WTC11 (cell line): ENCODE measurements at regions not wholly inside any gene's neighbourhood (a gene's known extent, or its start where the extent isn't known, plus 50 kb on each side); places are given as distances from the start of the nearest gene placed in this dataset.
A peak's percentile ranks its signal among the peaks of the same experiment; 100 is the strongest.

Experiments
- ATAC-seq: fragments of 200-7000 bp; cut with Tn5 transposase; 2 replicates; pipeline ENCODE4 v1.10.0; 2021; ENCODE audit warnings: mild to moderate bottlenecking, moderate library complexity
- CTCF ChIA-PET: fragments of 300-600 bp; sonication (Branson Sonifier 250); formaldehyde crosslinking; loops from one replicate; lab custom pipeline; 2021; ENCODE audit warnings: antibody characterized with exemption; lab: Charles Lee
- POLR2A ChIA-PET: fragments of 350-600 bp; sonication (Branson Sonifier 250); formaldehyde crosslinking; loops from one replicate; lab custom pipeline; 2021; ENCODE audit warnings: antibody characterized with exemption; lab: Charles Lee
- DNase-seq: peaks from one replicate; pipeline ENCODE4 v3.0.0; 2021; ENCODE audit warnings: low spot score
- H3K27ac Mint-ChIP-seq: 2 replicates; pipeline ENCODE4 v1.8.0; 2021; ENCODE audit warnings: mixed read lengths
- H3K27me3 Mint-ChIP-seq: 2 replicates; pipeline ENCODE4 v1.8.0; 2021; ENCODE audit warnings: low read depth, mild to moderate bottlenecking, moderate library complexity, mixed read lengths
- H3K36me3 Mint-ChIP-seq: 2 replicates; pipeline ENCODE4 v1.8.0; 2021; ENCODE audit warnings: mixed read lengths
- H3K4me1 Mint-ChIP-seq: 2 replicates; pipeline ENCODE4 v1.8.0; 2022; ENCODE audit warnings: mixed read lengths
- H3K4me3 Mint-ChIP-seq: 2 replicates; pipeline ENCODE4 v1.8.0; 2021; ENCODE audit warnings: mild to moderate bottlenecking, moderate library complexity, mixed read lengths
- H3K9me3 Mint-ChIP-seq: 2 replicates; pipeline ENCODE4 v1.8.0; 2021; ENCODE audit warnings: mixed read lengths
- ATF1 ChIP-seq: sonication (generic); formaldehyde crosslinking; IDR thresholded peaks from 2 replicates; pipeline ENCODE4 v1.8.1; 2023; ENCODE audit warnings: mild to moderate bottlenecking, moderate library complexity, missing genetic modification reagents
- ATF3 ChIP-seq: sonication (generic); formaldehyde crosslinking; conservative IDR thresholded peaks from 2 replicates; pipeline ENCODE4 v1.8.1; 2022; ENCODE audit warnings: mild to moderate bottlenecking, missing genetic modification reagents
- CREM ChIP-seq: sonication (generic); formaldehyde crosslinking; IDR thresholded peaks from 2 replicates; pipeline ENCODE4 v1.8.1; 2022; ENCODE audit warnings: mild to moderate bottlenecking, missing genetic modification reagents, moderate library complexity
- E2F5 ChIP-seq: sonication (generic); formaldehyde crosslinking; IDR thresholded peaks from 2 replicates; pipeline ENCODE4 v1.8.1; 2022; ENCODE audit warnings: mild to moderate bottlenecking, moderate library complexity, missing genetic modification reagents
- FOXP1 ChIP-seq: sonication (generic); formaldehyde crosslinking; IDR thresholded peaks from 2 replicates; pipeline ENCODE4 v1.8.0; 2022; ENCODE audit warnings: missing genetic modification reagents, mild to moderate bottlenecking, moderate library complexity, borderline replicate concordance
- JUN ChIP-seq: sonication (generic); formaldehyde crosslinking; IDR thresholded peaks from 2 replicates; pipeline ENCODE4 v1.8.0; 2023; ENCODE audit warnings: mild to moderate bottlenecking, missing genetic modification reagents
- KAT7 ChIP-seq: sonication (generic); formaldehyde crosslinking; IDR thresholded peaks from 2 replicates; pipeline ENCODE4 v1.8.1; 2023; ENCODE audit warnings: missing genetic modification reagents, mild to moderate bottlenecking, borderline replicate concordance
- NFE2L1 ChIP-seq: sonication (generic); formaldehyde crosslinking; IDR thresholded peaks from 2 replicates; pipeline ENCODE4 v1.8.1; 2023; ENCODE audit warnings: missing genetic modification reagents
- NR3C1 ChIP-seq: sonication (generic); formaldehyde crosslinking; conservative IDR thresholded peaks from 2 replicates; pipeline ENCODE4 v1.8.1; 2023; ENCODE audit warnings: low read depth, mild to moderate bottlenecking, missing genetic modification reagents
- SMAD4 ChIP-seq: sonication (generic); formaldehyde crosslinking; IDR thresholded peaks from 2 replicates; pipeline ENCODE4 v1.8.0; 2022; ENCODE audit warnings: mild to moderate bottlenecking, missing genetic modification reagents
- TEAD4 ChIP-seq: sonication (generic); formaldehyde crosslinking; IDR thresholded peaks from 2 replicates; pipeline ENCODE4 v1.8.0; 2022; ENCODE audit warnings: mild to moderate bottlenecking, missing genetic modification reagents
- ZBTB21 ChIP-seq: sonication (generic); formaldehyde crosslinking; IDR thresholded peaks from 2 replicates; pipeline ENCODE4 v1.8.1; 2023; ENCODE audit warnings: mild to moderate bottlenecking, missing genetic modification reagents, borderline replicate concordance
- ZNF138 ChIP-seq: sonication (generic); formaldehyde crosslinking; conservative IDR thresholded peaks from 2 replicates; pipeline ENCODE4 v1.8.1; 2022; ENCODE audit warnings: mild to moderate bottlenecking, moderate library complexity, missing genetic modification reagents
- ZNF232 ChIP-seq: sonication (generic); formaldehyde crosslinking; IDR thresholded peaks from 2 replicates; pipeline ENCODE4 v1.8.0; 2022; ENCODE audit warnings: mild to moderate bottlenecking, missing genetic modification reagents
- ZNF263 ChIP-seq: sonication (generic); formaldehyde crosslinking; IDR thresholded peaks from 2 replicates; pipeline ENCODE4 v1.8.1; 2022; ENCODE audit warnings: low read depth, mild to moderate bottlenecking, moderate library complexity, missing genetic modification reagents
- ZNF317 ChIP-seq: sonication (generic); formaldehyde crosslinking; IDR thresholded peaks from 2 replicates; pipeline ENCODE4 v1.8.1; 2023; ENCODE audit warnings: low read depth, mild to moderate bottlenecking, moderate library complexity, missing genetic modification reagents, borderline replicate concordance
- ZNF416 ChIP-seq: fragments of 250-450 bp; sonication (Bioruptor Pico); IDR thresholded peaks from 2 replicates; pipeline ENCODE4 v1.9.0; 2021; ENCODE audit warnings: mild to moderate bottlenecking, inconsistent platforms
- ZNF671 ChIP-seq: fragments of 250-450 bp; sonication (Bioruptor Pico); IDR thresholded peaks from 2 replicates; pipeline ENCODE4 v1.8.0; 2021; ENCODE audit warnings: mild to moderate bottlenecking
- TF ChIP-seq, protein P1 (sequence below): sonication (generic); formaldehyde crosslinking; IDR thresholded peaks from 2 replicates; pipeline ENCODE4 v1.8.0; 2022; ENCODE audit warnings: mild to moderate bottlenecking, missing genetic modification reagents
- TF ChIP-seq, protein P2 (sequence below): sonication (generic); formaldehyde crosslinking; IDR thresholded peaks from 2 replicates; pipeline ENCODE4 v1.8.1; 2022; ENCODE audit warnings: mild to moderate bottlenecking, missing genetic modification reagents, moderate library complexity, borderline replicate concordance
- TF ChIP-seq, protein P3 (sequence below): sonication (generic); formaldehyde crosslinking; IDR thresholded peaks from 2 replicates; pipeline ENCODE4 v1.8.1; 2023; ENCODE audit warnings: mild to moderate bottlenecking, missing genetic modification reagents, moderate library complexity
- TF ChIP-seq, protein P4 (sequence below): fragments of 250-450 bp; sonication (Bioruptor Pico); IDR thresholded peaks from 2 replicates; pipeline ENCODE4 v1.9.0; 2021; ENCODE audit warnings: mild to moderate bottlenecking
- TF ChIP-seq, protein P5 (sequence below): sonication (generic); formaldehyde crosslinking; IDR thresholded peaks from 2 replicates; pipeline ENCODE4 v1.8.0; 2022; ENCODE audit warnings: mild to moderate bottlenecking, missing genetic modification reagents
- TF ChIP-seq, protein P6 (sequence below): sonication (generic); formaldehyde crosslinking; conservative IDR thresholded peaks from 2 replicates; pipeline ENCODE4 v1.8.1; 2023; ENCODE audit warnings: mild to moderate bottlenecking, low read depth, missing genetic modification reagents, moderate library complexity

DNA sequence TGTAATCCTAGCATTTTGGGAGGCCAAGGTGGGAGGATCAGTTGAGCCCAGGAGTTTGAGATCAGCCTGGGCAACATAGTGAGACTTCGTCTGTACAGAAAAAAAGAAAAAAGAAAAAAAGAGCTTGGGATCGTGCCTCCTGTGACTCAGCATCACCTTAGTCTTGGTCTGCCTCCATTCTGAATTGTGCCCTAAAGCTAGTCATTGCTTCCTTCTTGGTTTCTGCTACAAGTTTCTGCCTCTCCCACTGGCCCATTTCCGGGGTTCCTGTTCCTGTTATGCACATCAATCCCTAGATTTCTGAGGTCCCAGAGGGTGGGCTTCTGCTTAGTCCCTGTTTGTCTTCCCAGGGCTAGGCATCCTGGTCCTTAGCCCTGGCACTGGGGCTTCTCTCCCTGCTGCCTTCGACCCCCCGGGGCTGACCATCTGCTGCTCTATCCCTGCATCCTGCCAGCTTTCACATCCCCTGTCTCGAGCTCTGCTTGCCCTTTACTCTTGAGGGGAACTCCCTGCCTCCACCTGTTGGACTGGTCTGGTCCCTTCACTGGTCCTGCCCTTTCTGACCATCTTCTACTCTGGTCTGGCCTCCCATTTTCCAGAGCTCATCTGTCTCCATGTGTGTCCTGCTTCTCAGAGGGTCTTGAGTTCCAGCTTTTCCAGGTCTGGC, 77.5 kb upstream of the ESR1 start:
- peak; percentile 73 for ATAC-seq
- TF ChIP-seq, protein P1, sequence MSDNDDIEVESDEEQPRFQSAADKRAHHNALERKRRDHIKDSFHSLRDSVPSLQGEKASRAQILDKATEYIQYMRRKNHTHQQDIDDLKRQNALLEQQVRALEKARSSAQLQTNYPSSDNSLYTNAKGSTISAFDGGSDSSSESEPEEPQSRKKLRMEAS (CRISPR knock-in tag): no peak
- TF ChIP-seq ZNF232 (no peak), ZNF416 (CRISPR knock-in tag) (no peak), ZBTB21 (CRISPR knock-in tag) (no peak), ZNF671 (CRISPR knock-in tag) (no peak), FOXP1 (CRISPR knock-in tag) (no peak), E2F5 (CRISPR knock-in tag) (no peak), ZNF263 (CRISPR knock-in tag) (no peak), ZNF138 (CRISPR knock-in tag) (no peak), NR3C1 (no peak)
- TF ChIP-seq, protein P2, sequence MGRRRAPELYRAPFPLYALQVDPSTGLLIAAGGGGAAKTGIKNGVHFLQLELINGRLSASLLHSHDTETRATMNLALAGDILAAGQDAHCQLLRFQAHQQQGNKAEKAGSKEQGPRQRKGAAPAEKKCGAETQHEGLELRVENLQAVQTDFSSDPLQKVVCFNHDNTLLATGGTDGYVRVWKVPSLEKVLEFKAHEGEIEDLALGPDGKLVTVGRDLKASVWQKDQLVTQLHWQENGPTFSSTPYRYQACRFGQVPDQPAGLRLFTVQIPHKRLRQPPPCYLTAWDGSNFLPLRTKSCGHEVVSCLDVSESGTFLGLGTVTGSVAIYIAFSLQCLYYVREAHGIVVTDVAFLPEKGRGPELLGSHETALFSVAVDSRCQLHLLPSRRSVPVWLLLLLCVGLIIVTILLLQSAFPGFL (CRISPR knock-in tag): no peak
- TF ChIP-seq, protein P3, sequence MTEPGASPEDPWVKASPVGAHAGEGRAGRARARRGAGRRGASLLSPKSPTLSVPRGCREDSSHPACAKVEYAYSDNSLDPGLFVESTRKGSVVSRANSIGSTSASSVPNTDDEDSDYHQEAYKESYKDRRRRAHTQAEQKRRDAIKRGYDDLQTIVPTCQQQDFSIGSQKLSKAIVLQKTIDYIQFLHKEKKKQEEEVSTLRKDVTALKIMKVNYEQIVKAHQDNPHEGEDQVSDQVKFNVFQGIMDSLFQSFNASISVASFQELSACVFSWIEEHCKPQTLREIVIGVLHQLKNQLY (CRISPR knock-in tag): no peak
- ChIA-PET POLR2A (no interaction called here), CTCF (interaction anchor here (0.7 to 1.1 kb wide), 3 partner anchors 82 to 609 kb away, joined by 3 read pairs; no protein-coding TSS in a partner anchor)
- Mint-ChIP-seq H3K27ac (no peak overlapping the region), H3K4me1 (no peaks in the 10 kb centered on the region), H3K27me3 (no peaks in the 10 kb centered on the region), H3K4me3 (no peak overlapping the region), H3K36me3 (no peaks in the 10 kb centered on the region), H3K9me3 (peaks cover 9% of the 10 kb centered on the region)
- peak; percentile 12 for DNase-seq

DNA sequence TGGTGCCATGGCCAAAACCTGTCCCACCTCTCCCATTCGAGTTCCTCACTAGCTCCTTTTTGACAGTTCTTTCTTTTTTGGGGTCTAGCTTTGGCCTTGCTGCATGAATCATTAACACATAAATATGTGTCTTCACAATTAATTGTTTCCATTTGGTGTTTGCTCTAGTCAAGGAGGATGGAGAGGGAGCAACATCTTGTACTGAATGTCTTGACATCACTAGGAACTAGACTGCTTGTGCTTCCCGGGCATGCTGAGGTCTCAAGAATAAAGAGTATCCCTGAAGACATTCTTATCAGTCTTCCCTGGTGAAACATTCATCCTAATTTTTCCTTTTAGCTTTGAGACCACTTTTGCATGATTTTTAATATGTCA, 77.0 kb upstream of the ESR1 start:
- Mint-ChIP-seq H3K27me3 (no peaks in the 10 kb centered on the region), H3K36me3 (no peaks in the 10 kb centered on the region), H3K4me1 (no peaks in the 10 kb centered on the region), H3K9me3 (peaks cover 9% of the 10 kb centered on the region), H3K27ac (no peak overlapping the region), H3K4me3 (no peak overlapping the region)
- POLR2A ChIA-PET: no interaction called here
- no peak for DNase-seq
- CTCF ChIA-PET: interaction anchor here (0.6 kb wide), 1 partner anchor 45 kb away, joined by 3 read pairs; no protein-coding TSS in a partner anchor
- no peak for ATAC-seq
- TF ChIP-seq KAT7 (CRISPR knock-in tag) (no peak), ZNF317 (CRISPR knock-in tag) (no peak), CREM (CRISPR knock-in tag) (no peak), ZNF232 (no peak), ATF1 (CRISPR knock-in tag) (no peak), ATF3 (no peak), TEAD4 (CRISPR knock-in tag) (no peak), JUN (no peak), ZNF671 (CRISPR knock-in tag) (no peak), SMAD4 (CRISPR knock-in tag) (no peak), NFE2L1 (CRISPR knock-in tag) (no peak)
- TF ChIP-seq, protein P4, sequence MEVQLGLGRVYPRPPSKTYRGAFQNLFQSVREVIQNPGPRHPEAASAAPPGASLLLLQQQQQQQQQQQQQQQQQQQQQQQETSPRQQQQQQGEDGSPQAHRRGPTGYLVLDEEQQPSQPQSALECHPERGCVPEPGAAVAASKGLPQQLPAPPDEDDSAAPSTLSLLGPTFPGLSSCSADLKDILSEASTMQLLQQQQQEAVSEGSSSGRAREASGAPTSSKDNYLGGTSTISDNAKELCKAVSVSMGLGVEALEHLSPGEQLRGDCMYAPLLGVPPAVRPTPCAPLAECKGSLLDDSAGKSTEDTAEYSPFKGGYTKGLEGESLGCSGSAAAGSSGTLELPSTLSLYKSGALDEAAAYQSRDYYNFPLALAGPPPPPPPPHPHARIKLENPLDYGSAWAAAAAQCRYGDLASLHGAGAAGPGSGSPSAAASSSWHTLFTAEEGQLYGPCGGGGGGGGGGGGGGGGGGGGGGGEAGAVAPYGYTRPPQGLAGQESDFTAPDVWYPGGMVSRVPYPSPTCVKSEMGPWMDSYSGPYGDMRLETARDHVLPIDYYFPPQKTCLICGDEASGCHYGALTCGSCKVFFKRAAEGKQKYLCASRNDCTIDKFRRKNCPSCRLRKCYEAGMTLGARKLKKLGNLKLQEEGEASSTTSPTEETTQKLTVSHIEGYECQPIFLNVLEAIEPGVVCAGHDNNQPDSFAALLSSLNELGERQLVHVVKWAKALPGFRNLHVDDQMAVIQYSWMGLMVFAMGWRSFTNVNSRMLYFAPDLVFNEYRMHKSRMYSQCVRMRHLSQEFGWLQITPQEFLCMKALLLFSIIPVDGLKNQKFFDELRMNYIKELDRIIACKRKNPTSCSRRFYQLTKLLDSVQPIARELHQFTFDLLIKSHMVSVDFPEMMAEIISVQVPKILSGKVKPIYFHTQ (CRISPR knock-in tag): no peak
- TF ChIP-seq, protein P5, sequence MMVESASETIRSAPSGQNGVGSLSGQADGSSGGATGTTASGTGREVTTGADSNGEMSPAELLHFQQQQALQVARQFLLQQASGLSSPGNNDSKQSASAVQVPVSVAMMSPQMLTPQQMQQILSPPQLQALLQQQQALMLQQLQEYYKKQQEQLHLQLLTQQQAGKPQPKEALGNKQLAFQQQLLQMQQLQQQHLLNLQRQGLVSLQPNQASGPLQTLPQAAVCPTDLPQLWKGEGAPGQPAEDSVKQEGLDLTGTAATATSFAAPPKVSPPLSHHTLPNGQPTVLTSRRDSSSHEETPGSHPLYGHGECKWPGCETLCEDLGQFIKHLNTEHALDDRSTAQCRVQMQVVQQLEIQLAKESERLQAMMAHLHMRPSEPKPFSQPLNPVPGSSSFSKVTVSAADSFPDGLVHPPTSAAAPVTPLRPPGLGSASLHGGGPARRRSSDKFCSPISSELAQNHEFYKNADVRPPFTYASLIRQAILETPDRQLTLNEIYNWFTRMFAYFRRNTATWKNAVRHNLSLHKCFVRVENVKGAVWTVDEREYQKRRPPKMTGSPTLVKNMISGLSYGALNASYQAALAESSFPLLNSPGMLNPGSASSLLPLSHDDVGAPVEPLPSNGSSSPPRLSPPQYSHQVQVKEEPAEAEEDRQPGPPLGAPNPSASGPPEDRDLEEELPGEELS (CRISPR knock-in tag): no peak
- TF ChIP-seq, protein P6, sequence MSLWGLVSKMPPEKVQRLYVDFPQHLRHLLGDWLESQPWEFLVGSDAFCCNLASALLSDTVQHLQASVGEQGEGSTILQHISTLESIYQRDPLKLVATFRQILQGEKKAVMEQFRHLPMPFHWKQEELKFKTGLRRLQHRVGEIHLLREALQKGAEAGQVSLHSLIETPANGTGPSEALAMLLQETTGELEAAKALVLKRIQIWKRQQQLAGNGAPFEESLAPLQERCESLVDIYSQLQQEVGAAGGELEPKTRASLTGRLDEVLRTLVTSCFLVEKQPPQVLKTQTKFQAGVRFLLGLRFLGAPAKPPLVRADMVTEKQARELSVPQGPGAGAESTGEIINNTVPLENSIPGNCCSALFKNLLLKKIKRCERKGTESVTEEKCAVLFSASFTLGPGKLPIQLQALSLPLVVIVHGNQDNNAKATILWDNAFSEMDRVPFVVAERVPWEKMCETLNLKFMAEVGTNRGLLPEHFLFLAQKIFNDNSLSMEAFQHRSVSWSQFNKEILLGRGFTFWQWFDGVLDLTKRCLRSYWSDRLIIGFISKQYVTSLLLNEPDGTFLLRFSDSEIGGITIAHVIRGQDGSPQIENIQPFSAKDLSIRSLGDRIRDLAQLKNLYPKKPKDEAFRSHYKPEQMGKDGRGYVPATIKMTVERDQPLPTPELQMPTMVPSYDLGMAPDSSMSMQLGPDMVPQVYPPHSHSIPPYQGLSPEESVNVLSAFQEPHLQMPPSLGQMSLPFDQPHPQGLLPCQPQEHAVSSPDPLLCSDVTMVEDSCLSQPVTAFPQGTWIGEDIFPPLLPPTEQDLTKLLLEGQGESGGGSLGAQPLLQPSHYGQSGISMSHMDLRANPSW (CRISPR knock-in tag): no peak
